ENCODE measurements at regions not wholly inside any gene's neighbourhood (a gene's known extent, or its start where the extent isn't known, plus 50 kb on each side); places are given as distances from the start of the nearest gene placed in this dataset.

- in situ Hi-C loops (cut with HindIII; ENCODE audit: low pct_unique_long_range_greater_than_20kb, low sequenced_read_pairs) (no loop called here), intact Hi-C loops (cut with micrococcal nuclease; ENCODE audit: unreplicated experiment) (no loop called here)
- CTCF ChIA-PET = no interaction called here
Measured at GRCh38 chr4:19128176-19128575, 1106.6 kb upstream of the LCORL start.

GRCh38 chr4:19126903-19127302 is 1105.3 kb upstream of the LCORL start:
- CTCF ChIA-PET = no interaction called here
- in situ Hi-C loops (cut with HindIII; ENCODE audit: low pct_unique_long_range_greater_than_20kb, low sequenced_read_pairs) (no loop called here), intact Hi-C loops (cut with micrococcal nuclease; ENCODE audit: unreplicated experiment) (no loop called here)
- no TSS peak for BruUV-seq (replicated peaks)
- TF ChIP-seq, protein P1, sequence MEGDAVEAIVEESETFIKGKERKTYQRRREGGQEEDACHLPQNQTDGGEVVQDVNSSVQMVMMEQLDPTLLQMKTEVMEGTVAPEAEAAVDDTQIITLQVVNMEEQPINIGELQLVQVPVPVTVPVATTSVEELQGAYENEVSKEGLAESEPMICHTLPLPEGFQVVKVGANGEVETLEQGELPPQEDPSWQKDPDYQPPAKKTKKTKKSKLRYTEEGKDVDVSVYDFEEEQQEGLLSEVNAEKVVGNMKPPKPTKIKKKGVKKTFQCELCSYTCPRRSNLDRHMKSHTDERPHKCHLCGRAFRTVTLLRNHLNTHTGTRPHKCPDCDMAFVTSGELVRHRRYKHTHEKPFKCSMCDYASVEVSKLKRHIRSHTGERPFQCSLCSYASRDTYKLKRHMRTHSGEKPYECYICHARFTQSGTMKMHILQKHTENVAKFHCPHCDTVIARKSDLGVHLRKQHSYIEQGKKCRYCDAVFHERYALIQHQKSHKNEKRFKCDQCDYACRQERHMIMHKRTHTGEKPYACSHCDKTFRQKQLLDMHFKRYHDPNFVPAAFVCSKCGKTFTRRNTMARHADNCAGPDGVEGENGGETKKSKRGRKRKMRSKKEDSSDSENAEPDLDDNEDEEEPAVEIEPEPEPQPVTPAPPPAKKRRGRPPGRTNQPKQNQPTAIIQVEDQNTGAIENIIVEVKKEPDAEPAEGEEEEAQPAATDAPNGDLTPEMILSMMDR (IDR thresholded peaks at IDR 0.05) = no peak
- TF ChIP-seq TCF7L2 (IDR thresholded peaks at IDR 0.05; ENCODE audit: low read depth, low read length) (no peak), SIN3A (IDR thresholded peaks at IDR 0.05; ENCODE audit: borderline replicate concordance, insufficient read depth, low read depth, low read length) (no peak), POLR2AphosphoS5 (IDR thresholded peaks at IDR 0.05; ENCODE audit: low read depth, low read length) (no peak)
- TF ChIP-seq, protein P2, sequence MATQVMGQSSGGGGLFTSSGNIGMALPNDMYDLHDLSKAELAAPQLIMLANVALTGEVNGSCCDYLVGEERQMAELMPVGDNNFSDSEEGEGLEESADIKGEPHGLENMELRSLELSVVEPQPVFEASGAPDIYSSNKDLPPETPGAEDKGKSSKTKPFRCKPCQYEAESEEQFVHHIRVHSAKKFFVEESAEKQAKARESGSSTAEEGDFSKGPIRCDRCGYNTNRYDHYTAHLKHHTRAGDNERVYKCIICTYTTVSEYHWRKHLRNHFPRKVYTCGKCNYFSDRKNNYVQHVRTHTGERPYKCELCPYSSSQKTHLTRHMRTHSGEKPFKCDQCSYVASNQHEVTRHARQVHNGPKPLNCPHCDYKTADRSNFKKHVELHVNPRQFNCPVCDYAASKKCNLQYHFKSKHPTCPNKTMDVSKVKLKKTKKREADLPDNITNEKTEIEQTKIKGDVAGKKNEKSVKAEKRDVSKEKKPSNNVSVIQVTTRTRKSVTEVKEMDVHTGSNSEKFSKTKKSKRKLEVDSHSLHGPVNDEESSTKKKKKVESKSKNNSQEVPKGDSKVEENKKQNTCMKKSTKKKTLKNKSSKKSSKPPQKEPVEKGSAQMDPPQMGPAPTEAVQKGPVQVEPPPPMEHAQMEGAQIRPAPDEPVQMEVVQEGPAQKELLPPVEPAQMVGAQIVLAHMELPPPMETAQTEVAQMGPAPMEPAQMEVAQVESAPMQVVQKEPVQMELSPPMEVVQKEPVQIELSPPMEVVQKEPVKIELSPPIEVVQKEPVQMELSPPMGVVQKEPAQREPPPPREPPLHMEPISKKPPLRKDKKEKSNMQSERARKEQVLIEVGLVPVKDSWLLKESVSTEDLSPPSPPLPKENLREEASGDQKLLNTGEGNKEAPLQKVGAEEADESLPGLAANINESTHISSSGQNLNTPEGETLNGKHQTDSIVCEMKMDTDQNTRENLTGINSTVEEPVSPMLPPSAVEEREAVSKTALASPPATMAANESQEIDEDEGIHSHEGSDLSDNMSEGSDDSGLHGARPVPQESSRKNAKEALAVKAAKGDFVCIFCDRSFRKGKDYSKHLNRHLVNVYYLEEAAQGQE (IDR thresholded peaks at IDR 0.05; ENCODE audit: insufficient read depth in 1 of 2, low read depth in 2 of 2, low read length in 1 of 2) = no peak
- POLR2A ChIA-PET = no interaction called here
- no peak for DNase-seq (ENCODE audit: low read depth, low spot score)
- no peaks in the 10 kb centered on the region for H3K9me3 ChIP-seq (ENCODE audit: control insufficient read depth, insufficient read depth, low read depth, low read length)
- H3K27me3 ChIP-seq (ENCODE audit: control insufficient read depth, insufficient read depth, low read length) = no peaks in the 10 kb centered on the region
- no peak for ATAC-seq
- no peaks in the 10 kb centered on the region for H3K4me1 ChIP-seq (ENCODE audit: control insufficient read depth, insufficient read depth, low read length)
- H3K27ac ChIP-seq (ENCODE audit: low read length) = no peak overlapping the region
- H3K4me3 ChIP-seq (ENCODE audit: low read depth in 2 of 2, low read length in 2 of 2) = no peak overlapping the region
- no peaks in the 10 kb centered on the region for H3K36me3 ChIP-seq (ENCODE audit: control insufficient read depth, insufficient read depth, low read length)

More at GRCh38 chr4:19128176-19128575, 1106.6 kb upstream of the LCORL start:
- no peak for DNase-seq (ENCODE audit: low read depth, low spot score)
- Histone ChIP-seq H3K9me3 (ENCODE audit: control insufficient read depth, insufficient read depth, low read depth, low read length) (no peaks in the 10 kb centered on the region), H3K27me3 (ENCODE audit: control insufficient read depth, insufficient read depth, low read length) (no peaks in the 10 kb centered on the region), H3K4me1 (ENCODE audit: control insufficient read depth, insufficient read depth, low read length) (no peaks in the 10 kb centered on the region), H3K36me3 (ENCODE audit: control insufficient read depth, insufficient read depth, low read length) (no peaks in the 10 kb centered on the region), H3K4me3 (ENCODE audit: low read depth in 2 of 2, low read length in 2 of 2) (no peak overlapping the region), H3K27ac (ENCODE audit: low read length) (no peak overlapping the region)
- POLR2A ChIA-PET = no interaction called here
- ATAC-seq = no peak
- no TSS peak for BruUV-seq (replicated peaks)
- TF ChIP-seq, protein P2 (IDR thresholded peaks at IDR 0.05; ENCODE audit: insufficient read depth in 1 of 2, low read depth in 2 of 2, low read length in 1 of 2) = no peak
- TF ChIP-seq SIN3A (IDR thresholded peaks at IDR 0.05; ENCODE audit: borderline replicate concordance, insufficient read depth, low read depth, low read length) (no peak), TCF7L2 (IDR thresholded peaks at IDR 0.05; ENCODE audit: low read depth, low read length) (no peak), POLR2AphosphoS5 (IDR thresholded peaks at IDR 0.05; ENCODE audit: low read depth, low read length) (no peak)
- TF ChIP-seq, protein P1 (IDR thresholded peaks at IDR 0.05) = no peak

Measured in Panc1 (cell line).